ENCODE measurements at regions not wholly inside any gene's neighbourhood (a gene's known extent, or its start where the extent isn't known, plus 50 kb on each side); places are given as distances from the start of the nearest gene placed in this dataset.
"Not testable (repeated sequence)": the region's sequence is repeated elsewhere in the genome, so short reads cannot be mapped to it uniquely, and the experiment has no call there.

DNA sequence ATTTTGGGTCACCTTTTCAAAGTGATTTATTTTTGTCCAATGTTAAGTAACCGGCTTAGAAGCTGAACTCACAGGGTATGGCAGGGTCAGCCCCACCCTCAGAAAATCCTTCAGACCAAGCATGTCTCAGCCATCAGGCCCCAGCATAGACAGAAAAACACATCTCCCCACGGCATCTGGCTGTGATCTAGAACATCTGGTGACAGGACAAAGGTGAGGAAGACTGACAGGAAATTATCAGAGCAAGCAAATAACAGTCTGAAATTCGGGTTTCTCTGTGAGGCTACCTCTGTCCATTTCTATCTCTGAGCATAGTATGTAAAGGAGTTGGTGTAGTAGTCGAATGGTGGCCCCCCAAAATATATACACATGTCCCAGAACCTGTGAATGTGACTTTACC lies 177.0 kb upstream of the C1GALT1 start:
- no peaks in the 10 kb centered on the region for H3K27me3 ChIP-seq
- no peak overlapping the region for H3K4me3 ChIP-seq
- no peak overlapping the region for H3K27ac ChIP-seq
- TF ChIP-seq, protein P1, sequence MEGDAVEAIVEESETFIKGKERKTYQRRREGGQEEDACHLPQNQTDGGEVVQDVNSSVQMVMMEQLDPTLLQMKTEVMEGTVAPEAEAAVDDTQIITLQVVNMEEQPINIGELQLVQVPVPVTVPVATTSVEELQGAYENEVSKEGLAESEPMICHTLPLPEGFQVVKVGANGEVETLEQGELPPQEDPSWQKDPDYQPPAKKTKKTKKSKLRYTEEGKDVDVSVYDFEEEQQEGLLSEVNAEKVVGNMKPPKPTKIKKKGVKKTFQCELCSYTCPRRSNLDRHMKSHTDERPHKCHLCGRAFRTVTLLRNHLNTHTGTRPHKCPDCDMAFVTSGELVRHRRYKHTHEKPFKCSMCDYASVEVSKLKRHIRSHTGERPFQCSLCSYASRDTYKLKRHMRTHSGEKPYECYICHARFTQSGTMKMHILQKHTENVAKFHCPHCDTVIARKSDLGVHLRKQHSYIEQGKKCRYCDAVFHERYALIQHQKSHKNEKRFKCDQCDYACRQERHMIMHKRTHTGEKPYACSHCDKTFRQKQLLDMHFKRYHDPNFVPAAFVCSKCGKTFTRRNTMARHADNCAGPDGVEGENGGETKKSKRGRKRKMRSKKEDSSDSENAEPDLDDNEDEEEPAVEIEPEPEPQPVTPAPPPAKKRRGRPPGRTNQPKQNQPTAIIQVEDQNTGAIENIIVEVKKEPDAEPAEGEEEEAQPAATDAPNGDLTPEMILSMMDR (IDR thresholded peaks at IDR 0.05) = no peak
- TF ChIP-seq POLR2A (IDR thresholded peaks at IDR 0.05) = no peak
- intact Hi-C loops (cut with DNase I; ENCODE audit: low total_unique reads) = no loop called here
- H3K9me3 ChIP-seq = no peaks in the 10 kb centered on the region
- no peaks in the 10 kb centered on the region for H3K4me1 ChIP-seq
- no peak for DNase-seq
- no peaks in the 10 kb centered on the region for H3K36me3 ChIP-seq

DNA sequence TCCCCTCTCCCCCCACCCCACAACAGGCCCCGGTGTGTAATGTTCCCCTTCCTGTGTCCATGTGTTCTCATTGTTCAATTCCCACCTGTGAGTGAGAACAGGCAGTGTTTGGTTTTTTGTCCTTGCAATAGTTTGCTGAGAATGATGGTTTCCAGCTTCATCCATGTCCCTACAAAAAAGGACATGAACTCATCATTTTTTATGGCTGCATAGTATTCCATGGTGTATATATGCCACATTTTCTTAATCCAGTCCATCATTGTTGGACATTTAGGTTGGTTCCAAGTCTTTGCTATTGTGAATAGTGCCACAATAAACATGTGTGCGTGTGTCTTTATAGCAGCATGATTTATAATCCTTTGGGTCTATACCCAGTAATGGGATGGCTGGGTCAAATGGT lies 176.4 kb upstream of the C1GALT1 start:
- H3K27me3 ChIP-seq; H3K36me3 ChIP-seq; H3K9me3 ChIP-seq; H3K4me3 ChIP-seq; intact Hi-C loops (cut with DNase I; ENCODE audit: low total_unique reads); H3K4me1 ChIP-seq; H3K27ac ChIP-seq; DNase-seq: not testable (repeated sequence)

DNA sequence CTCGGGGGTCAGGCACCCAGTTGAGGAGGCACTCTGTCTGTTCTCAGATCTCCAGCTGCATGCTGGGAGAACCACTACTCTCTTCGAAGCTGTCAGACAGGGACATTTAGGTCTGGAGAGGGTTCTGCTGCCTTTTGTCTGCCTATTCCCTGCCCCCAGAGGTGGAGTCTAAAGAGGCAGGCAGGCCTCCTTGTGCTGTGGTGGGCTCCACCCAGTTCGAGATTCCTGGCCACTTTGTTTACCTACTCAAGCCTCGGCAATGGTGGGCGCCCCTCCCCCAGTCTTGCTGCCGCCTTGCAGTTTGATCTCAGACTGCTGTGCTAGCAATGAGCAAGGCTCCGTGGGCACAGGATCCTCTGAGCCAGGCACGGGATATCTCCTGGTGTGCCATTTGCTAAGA lies 171.1 kb upstream of the C1GALT1 start:
- H3K27ac ChIP-seq; H3K9me3 ChIP-seq; intact Hi-C loops (cut with DNase I; ENCODE audit: low total_unique reads); H3K4me3 ChIP-seq; DNase-seq; H3K27me3 ChIP-seq; H3K4me1 ChIP-seq; H3K36me3 ChIP-seq: not testable (repeated sequence)

DNA sequence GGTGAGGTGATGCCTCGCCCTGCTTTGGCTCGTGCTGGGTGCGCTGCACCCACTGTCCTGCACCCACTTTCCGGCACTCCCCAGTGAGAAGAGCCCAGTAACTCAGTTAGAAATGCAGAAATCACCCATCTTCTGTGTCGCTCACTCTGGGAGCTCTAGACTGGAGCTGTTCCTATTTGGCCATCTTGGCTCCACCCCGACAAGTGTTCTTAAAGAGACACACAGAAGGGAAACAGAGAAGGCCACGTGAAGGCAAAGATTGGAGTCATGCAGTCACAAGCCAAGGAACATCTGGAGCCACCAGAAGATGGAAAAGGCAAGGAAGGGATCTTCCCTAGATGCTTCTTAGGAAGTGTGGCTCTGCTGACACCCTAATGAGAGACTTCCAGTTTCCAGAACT lies 170.6 kb upstream of the C1GALT1 start:
- H3K36me3 ChIP-seq; H3K27me3 ChIP-seq; H3K27ac ChIP-seq; H3K4me3 ChIP-seq; H3K9me3 ChIP-seq; intact Hi-C loops (cut with DNase I; ENCODE audit: low total_unique reads); H3K4me1 ChIP-seq; DNase-seq: not testable (repeated sequence)

DNA sequence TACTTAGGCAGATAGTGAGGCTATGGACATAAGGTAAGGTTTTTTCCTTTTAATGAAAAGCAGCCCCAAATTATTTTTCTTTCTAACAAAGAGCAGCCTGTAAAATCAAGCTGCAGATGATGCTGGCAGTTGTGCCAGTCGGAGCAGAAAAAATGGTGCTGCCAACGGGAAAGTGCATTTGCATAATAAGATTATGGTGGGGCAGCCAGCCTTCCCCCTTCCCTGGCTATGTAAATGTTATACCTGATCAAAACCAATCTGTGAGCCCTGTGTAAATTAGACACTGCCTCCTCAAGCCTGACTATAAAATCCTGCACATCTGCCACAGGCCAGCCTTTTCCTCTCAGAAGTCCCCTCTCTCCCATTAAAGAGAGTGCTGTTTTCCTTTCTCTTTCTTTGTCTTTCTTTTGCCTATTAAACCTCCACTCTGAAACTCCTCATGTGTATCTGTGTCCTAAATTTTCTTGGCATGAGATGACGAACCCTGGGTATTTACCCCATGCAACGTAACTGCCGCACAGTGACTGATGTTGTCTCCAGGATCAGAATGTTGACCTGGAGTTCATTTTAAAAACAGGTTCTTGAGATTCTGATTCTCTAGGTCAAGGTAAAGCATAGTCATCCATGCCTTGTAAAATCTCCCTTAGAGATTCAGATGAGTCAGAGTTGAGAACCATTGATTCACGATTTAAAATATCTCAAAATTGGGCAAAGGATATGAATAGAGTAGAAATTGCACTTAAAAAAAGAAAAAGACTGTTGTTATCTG lies 167.3 kb upstream of the C1GALT1 start:
- Histone ChIP-seq H3K36me3 (no peaks in the 10 kb centered on the region), H3K27me3 (no peaks in the 10 kb centered on the region), H3K9me3 (no peaks in the 10 kb centered on the region), H3K4me3 (no peak overlapping the region), H3K4me1 (no peaks in the 10 kb centered on the region), H3K27ac (no peak overlapping the region)
- intact Hi-C loops (cut with DNase I; ENCODE audit: low total_unique reads) = no loop called here
- TF ChIP-seq, protein P1 (IDR thresholded peaks at IDR 0.05) = no peak
- no peak for TF ChIP-seq POLR2A (IDR thresholded peaks at IDR 0.05)
- no peak for DNase-seq

DNA sequence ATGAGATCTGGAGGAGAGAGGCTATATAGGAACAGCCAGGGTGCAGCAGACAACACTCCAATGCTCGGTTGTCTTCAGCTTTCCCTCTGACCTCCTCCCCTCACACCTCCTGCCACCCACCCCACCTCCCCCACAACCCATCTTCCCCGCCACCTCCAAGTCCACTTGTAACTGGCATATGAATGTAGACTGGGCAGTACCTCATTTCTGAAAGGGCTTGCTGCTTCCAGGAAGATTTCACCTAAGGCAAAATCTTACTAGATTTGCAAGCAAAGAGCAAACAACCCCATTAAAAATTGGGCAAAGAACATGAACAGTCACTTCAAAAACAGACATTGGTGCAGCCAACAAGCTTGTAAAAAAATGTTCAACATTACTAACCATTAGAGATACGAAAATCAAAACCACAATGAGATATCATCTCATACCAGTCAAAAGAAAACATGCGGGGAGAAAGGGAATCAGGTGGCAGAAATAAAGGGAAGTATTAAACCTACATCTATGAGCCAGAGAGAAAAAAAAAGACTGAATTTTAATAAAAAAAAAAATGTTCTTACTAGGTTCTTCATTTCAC lies 164.6 kb upstream of the C1GALT1 start:
- intact Hi-C loops (cut with DNase I; ENCODE audit: low total_unique reads) = no loop called here
- no peaks in the 10 kb centered on the region for H3K9me3 ChIP-seq
- no peak overlapping the region for H3K4me3 ChIP-seq
- DNase-seq = no peak
- no peaks in the 10 kb centered on the region for H3K27me3 ChIP-seq
- no peaks in the 10 kb centered on the region for H3K36me3 ChIP-seq
- no peaks in the 10 kb centered on the region for H3K4me1 ChIP-seq
- TF ChIP-seq, protein P1 (IDR thresholded peaks at IDR 0.05) = no peak
- no peak overlapping the region for H3K27ac ChIP-seq

DNA sequence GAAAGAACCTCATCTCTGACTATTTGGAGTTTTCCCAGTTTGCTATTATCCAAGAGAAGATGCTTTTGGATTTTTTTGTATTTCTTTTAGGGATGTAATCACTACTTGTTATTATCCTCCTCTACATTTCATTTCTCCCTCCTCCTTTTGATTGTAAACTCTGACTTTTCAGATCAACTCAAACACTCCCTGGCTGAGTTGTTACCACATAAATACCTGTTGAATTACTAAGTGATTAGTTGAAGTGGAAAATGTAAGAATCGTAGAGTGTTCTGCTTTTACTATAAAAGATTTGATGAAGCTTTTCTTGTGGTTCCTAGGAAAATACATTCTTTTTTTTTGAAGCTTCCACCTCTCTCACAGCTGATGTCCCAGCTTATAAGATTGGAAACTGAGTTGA lies 164.1 kb upstream of the C1GALT1 start:
- Histone ChIP-seq H3K9me3 (no peaks in the 10 kb centered on the region), H3K4me3 (no peak overlapping the region), H3K4me1 (no peaks in the 10 kb centered on the region), H3K27me3 (no peaks in the 10 kb centered on the region), H3K36me3 (no peaks in the 10 kb centered on the region), H3K27ac (no peak overlapping the region)
- DNase-seq = no peak
- intact Hi-C loops (cut with DNase I; ENCODE audit: low total_unique reads) = no loop called here
- no peak for TF ChIP-seq POLR2A (IDR thresholded peaks at IDR 0.05)
- TF ChIP-seq, protein P1 (IDR thresholded peaks at IDR 0.05) = no peak
